SU-DHL-6 (cell line): ENCODE measurements at regions not wholly inside any gene's neighbourhood (a gene's known extent, or its start where the extent isn't known, plus 50 kb on each side); places are given as distances from the start of the nearest gene placed in this dataset.

Experiments
- H2AFZ ChIP-seq: fragments of 200-600 bp; sonication (generic); 2 replicates; pipeline ENCODE4 v1.6.1; 2014; ENCODE audit warnings: low read depth, mild to moderate bottlenecking, moderate library complexity, mixed read lengths, antibody characterized with exemption, low read length; ENCODE audit not compliant: severe bottlenecking
- H3F3A ChIP-seq: fragments of 200-600 bp; shearing (Covaris generic); 2 replicates; pipeline ENCODE4 v1.6.0; 2016; ENCODE audit warnings: antibody characterized with exemption, mild to moderate bottlenecking; ENCODE audit not compliant: insufficient read depth
- H3K27ac ChIP-seq: fragments of 200-600 bp; sonication (generic); 2 replicates; pipeline ENCODE4 v1.5.1; 2016; ENCODE audit warnings: low read depth, mild to moderate bottlenecking, low read length, moderate library complexity, mixed read lengths
- H3K27me3 ChIP-seq: fragments of 200-600 bp; sonication (generic), shearing (Covaris generic); 2 replicates; pipeline ENCODE4 v1.6.0; 2014; ENCODE audit warnings: mild to moderate bottlenecking, low read length
- H3K36me3 ChIP-seq: fragments of 200-600 bp; sonication (generic); 2 replicates; pipeline ENCODE4 v1.6.1; 2014; ENCODE audit warnings: mild to moderate bottlenecking, low read length, mixed read lengths
- H3K4me2 ChIP-seq: fragments of 300-600, 200-600 bp; shearing (Covaris generic), sonication (generic); 2 replicates; pipeline ENCODE4 v1.6.0; 2014; ENCODE audit warnings: low read length, low read depth, mild to moderate bottlenecking; ENCODE audit not compliant: poor library complexity, severe bottlenecking
- H3K4me3 ChIP-seq: fragments of 200-600 bp; sonication (generic); 2 replicates; pipeline ENCODE4 v1.5.1; 2014; ENCODE audit warnings: antibody characterized with exemption, low read length, mild to moderate bottlenecking, mixed read lengths; ENCODE audit not compliant: insufficient read depth, poor library complexity, severe bottlenecking
- H3K79me2 ChIP-seq: fragments of 200-600 bp; sonication (generic); 2 replicates; pipeline ENCODE4 v1.6.1; 2014; ENCODE audit warnings: mild to moderate bottlenecking, low read length, moderate library complexity; ENCODE audit not compliant: insufficient read depth
- H3K9ac ChIP-seq: fragments of 200-600 bp; sonication (generic); 2 replicates; pipeline ENCODE4 v1.7.0; 2014; ENCODE audit warnings: mild to moderate bottlenecking, low read length
- H3K9me2 ChIP-seq: fragments of 200-600 bp; sonication (generic); replicated peaks from 2 replicates; pipeline ENCODE4 v1.6.1; 2014; ENCODE audit warnings: low read length; ENCODE audit not compliant: insufficient read depth
- H3K9me3 ChIP-seq: fragments of 200-600 bp; sonication (generic); 2 replicates; pipeline ENCODE4 v1.6.1; 2014; ENCODE audit warnings: low read length, mixed read lengths; ENCODE audit not compliant: insufficient read depth
- H4K20me1 ChIP-seq: fragments of 200-600 bp; sonication (generic); 2 replicates; pipeline ENCODE4 v1.6.1; 2014; ENCODE audit warnings: low read depth, mild to moderate bottlenecking, antibody characterized with exemption, low read length, moderate library complexity, mixed read lengths
- CTCF ChIP-seq: fragments of 200-600 bp; sonication (generic); IDR thresholded peaks from one replicate; pipeline ENCODE4 v1.5.1; 2017; ENCODE audit warnings: antibody characterized with exemption, mild to moderate bottlenecking, low read length, moderate library complexity; ENCODE audit not compliant: insufficient read depth, poor library complexity, severe bottlenecking
- EZH2phosphoT487 ChIP-seq: fragments of 200-600 bp; sonication (generic), shearing (Covaris generic); conservative IDR thresholded peaks from 2 replicates; pipeline ENCODE4 v1.6.1; 2018; ENCODE audit warnings: mild to moderate bottlenecking, antibody characterized with exemption, low read length, moderate library complexity, mixed read lengths

DNA sequence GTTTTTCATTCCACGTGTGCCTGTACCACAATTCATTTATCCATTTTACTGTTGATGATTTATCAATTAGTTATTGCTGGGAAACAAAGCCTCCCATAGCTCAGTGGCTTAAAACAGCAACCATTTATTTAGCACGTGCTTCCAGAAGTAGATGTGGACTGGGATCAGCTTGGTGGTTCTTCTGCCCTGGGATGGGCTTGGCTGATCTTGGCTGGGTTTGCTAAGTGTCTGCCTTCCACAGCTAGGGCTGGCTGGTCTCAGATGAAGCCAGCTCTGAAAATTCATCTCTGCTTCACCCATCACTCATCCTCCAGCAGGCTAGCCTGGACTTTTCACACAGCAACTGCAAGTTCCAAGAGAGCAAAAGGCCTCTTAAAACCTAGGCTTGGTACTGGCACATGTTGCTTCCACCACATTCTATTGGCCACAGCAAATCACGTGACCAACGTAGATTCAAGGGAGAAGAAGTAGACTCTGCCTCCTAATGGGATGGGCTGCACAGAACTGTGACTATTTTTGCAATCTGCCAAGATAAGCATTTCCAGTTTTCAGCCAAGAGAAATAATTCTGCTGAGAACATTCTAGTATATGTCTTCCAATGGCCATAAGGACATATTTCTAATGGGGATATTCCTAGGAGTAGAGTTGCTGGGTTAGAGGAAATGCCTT is 124.9 kb downstream of the MN1 start:
- no peaks in the 10 kb centered on the region for H3K27me3 ChIP-seq
- H3K9me2 ChIP-seq, result no peaks in the 10 kb centered on the region
- no peaks in the 10 kb centered on the region for H3K36me3 ChIP-seq
- no peak overlapping the region for H3K9ac ChIP-seq
- no peaks in the 10 kb centered on the region for H4K20me1 ChIP-seq
- TF ChIP-seq CTCF (no peak), EZH2phosphoT487 (no peak)
- no peak overlapping the region for H3K4me3 ChIP-seq
- no peak overlapping the region for H3K27ac ChIP-seq
- H3K79me2 ChIP-seq, result no peaks in the 10 kb centered on the region
- H3K9me3 ChIP-seq, result no peaks in the 10 kb centered on the region
- H3F3A ChIP-seq, result no peaks in the 10 kb centered on the region
- no peak overlapping the region for H2AFZ ChIP-seq
- H3K4me2 ChIP-seq, result no peak overlapping the region

GRCh38 chr22:27677905-27678458 is 123.6 kb downstream of the MN1 start:
- no peak overlapping the region for H3K4me2 ChIP-seq

GRCh38 chr22:27679176-27679575 is 122.4 kb downstream of the MN1 start:
- H3K9me3 ChIP-seq, result no peaks in the 10 kb centered on the region
- no peak overlapping the region for H3K27ac ChIP-seq
- TF ChIP-seq CTCF (no peak), EZH2phosphoT487 (no peak)
- H3K9ac ChIP-seq, result no peak overlapping the region
- no peaks in the 10 kb centered on the region for H3K36me3 ChIP-seq
- no peaks in the 10 kb centered on the region for H3K79me2 ChIP-seq
- H3K9me2 ChIP-seq, result no peaks in the 10 kb centered on the region
- no peaks in the 10 kb centered on the region for H4K20me1 ChIP-seq
- H3K4me3 ChIP-seq, result no peak overlapping the region
- no peak overlapping the region for H2AFZ ChIP-seq
- H3K4me2 ChIP-seq, result no peak overlapping the region
- no peaks in the 10 kb centered on the region for H3K27me3 ChIP-seq
- H3F3A ChIP-seq, result no peaks in the 10 kb centered on the region

More at GRCh38 chr22:27677905-27678458, 123.6 kb downstream of the MN1 start:
- H3K27ac ChIP-seq, result no peak overlapping the region
- H4K20me1 ChIP-seq, result no peaks in the 10 kb centered on the region
- no peak overlapping the region for H3K9ac ChIP-seq
- H3F3A ChIP-seq, result no peaks in the 10 kb centered on the region
- no peaks in the 10 kb centered on the region for H3K27me3 ChIP-seq
- no peaks in the 10 kb centered on the region for H3K9me3 ChIP-seq
- H3K9me2 ChIP-seq, result no peaks in the 10 kb centered on the region
- H2AFZ ChIP-seq, result no peak overlapping the region
- H3K36me3 ChIP-seq, result no peaks in the 10 kb centered on the region
- TF ChIP-seq EZH2phosphoT487 (no peak), CTCF (no peak)
- no peak overlapping the region for H3K4me3 ChIP-seq
- H3K79me2 ChIP-seq, result no peaks in the 10 kb centered on the region
